ENCODE measurements at regions not wholly inside any gene's neighbourhood (a gene's known extent, or its start where the extent isn't known, plus 50 kb on each side); places are given as distances from the start of the nearest gene placed in this dataset.

DNA sequence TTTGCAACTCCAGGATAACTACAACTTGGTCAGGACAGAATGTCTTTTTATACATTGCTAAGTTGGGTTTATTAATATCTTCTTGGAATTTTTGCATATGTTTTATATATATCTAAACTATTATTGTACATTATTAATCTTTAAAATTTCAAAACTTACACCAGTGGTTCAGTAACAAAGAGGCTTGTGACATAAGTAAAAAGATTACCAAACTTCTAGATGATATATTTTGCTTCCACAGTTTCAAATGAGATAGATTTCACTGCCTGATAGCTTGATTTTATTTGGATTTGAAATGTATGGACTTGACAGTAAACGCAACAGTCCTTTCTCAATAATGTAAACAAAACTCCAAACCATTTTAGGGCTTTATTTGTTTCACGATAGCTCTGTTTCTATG lies 701.2 kb upstream of the IGFBP3 start:
- H3K4me2 ChIP-seq, result no peak overlapping the region
- no peak overlapping the region for H2AFZ ChIP-seq (ENCODE audit: low read depth)
- H3K9ac ChIP-seq, result no peak overlapping the region
- no peak overlapping the region for H3K4me3 ChIP-seq (IDR thresholded peaks at IDR 0.05; ENCODE audit: insufficient read depth, low read depth, low read length)
- H4K20me1 ChIP-seq (ENCODE audit: insufficient read depth), result no peaks in the 10 kb centered on the region
- H3K79me2 ChIP-seq (ENCODE audit: insufficient read depth, low read depth), result no peaks in the 10 kb centered on the region
- TF ChIP-seq, protein P1, sequence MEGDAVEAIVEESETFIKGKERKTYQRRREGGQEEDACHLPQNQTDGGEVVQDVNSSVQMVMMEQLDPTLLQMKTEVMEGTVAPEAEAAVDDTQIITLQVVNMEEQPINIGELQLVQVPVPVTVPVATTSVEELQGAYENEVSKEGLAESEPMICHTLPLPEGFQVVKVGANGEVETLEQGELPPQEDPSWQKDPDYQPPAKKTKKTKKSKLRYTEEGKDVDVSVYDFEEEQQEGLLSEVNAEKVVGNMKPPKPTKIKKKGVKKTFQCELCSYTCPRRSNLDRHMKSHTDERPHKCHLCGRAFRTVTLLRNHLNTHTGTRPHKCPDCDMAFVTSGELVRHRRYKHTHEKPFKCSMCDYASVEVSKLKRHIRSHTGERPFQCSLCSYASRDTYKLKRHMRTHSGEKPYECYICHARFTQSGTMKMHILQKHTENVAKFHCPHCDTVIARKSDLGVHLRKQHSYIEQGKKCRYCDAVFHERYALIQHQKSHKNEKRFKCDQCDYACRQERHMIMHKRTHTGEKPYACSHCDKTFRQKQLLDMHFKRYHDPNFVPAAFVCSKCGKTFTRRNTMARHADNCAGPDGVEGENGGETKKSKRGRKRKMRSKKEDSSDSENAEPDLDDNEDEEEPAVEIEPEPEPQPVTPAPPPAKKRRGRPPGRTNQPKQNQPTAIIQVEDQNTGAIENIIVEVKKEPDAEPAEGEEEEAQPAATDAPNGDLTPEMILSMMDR (conservative IDR thresholded peaks at IDR 0.05; ENCODE audit: low read depth, low read length), result no peak
- no peak overlapping the region for H3K27ac ChIP-seq
- H3K36me3 ChIP-seq (ENCODE audit: insufficient read depth), result no peaks in the 10 kb centered on the region
- no peaks in the 10 kb centered on the region for H3K27me3 ChIP-seq (ENCODE audit: insufficient read depth, low read depth)
- no peaks in the 10 kb centered on the region for H3K4me1 ChIP-seq (ENCODE audit: low read depth, poor library complexity, severe bottlenecking)

DNA sequence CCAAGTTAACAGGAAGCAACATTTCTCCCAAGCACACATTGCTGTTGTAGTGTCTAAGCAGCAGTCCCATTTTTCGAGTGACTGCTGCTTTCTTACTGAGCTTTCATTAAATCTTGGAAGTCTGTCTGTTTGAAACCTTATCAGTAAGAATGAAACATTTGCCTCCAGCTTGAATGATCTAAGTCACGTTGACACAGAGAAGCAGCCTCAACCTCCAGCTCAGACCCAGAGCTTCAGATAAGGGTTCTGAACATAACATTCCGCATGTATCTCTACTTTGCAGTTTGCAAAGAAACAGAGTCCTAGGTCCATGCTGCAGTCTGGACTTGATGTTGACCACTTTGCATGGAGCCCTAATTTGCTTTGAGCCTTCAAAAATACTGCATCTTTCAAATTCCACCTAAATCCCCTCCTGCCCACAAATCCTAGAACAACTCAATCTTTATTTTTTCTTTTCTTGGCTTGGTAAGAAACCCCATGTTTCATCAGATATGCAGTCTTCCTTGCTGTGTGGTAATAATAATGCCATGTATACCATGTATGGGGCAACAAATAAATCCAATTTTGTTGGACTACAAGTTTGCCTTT lies 698.7 kb upstream of the IGFBP3 start:
- no peaks in the 10 kb centered on the region for H3K27me3 ChIP-seq (ENCODE audit: insufficient read depth, low read depth)
- no peaks in the 10 kb centered on the region for H3K4me1 ChIP-seq (ENCODE audit: low read depth, poor library complexity, severe bottlenecking)
- TF ChIP-seq, protein P1 (conservative IDR thresholded peaks at IDR 0.05; ENCODE audit: low read depth, low read length), result no peak
- H3K79me2 ChIP-seq (ENCODE audit: insufficient read depth, low read depth), result no peaks in the 10 kb centered on the region
- no peaks in the 10 kb centered on the region for H3K36me3 ChIP-seq (ENCODE audit: insufficient read depth)
- H3K4me3 ChIP-seq (IDR thresholded peaks at IDR 0.05; ENCODE audit: insufficient read depth, low read depth, low read length), result no peak overlapping the region
- no peaks in the 10 kb centered on the region for H4K20me1 ChIP-seq (ENCODE audit: insufficient read depth)
- H3K4me2 ChIP-seq, result no peak overlapping the region
- H2AFZ ChIP-seq (ENCODE audit: low read depth), result no peak overlapping the region
- no peak overlapping the region for H3K9ac ChIP-seq
- H3K27ac ChIP-seq, result no peak overlapping the region

DNA sequence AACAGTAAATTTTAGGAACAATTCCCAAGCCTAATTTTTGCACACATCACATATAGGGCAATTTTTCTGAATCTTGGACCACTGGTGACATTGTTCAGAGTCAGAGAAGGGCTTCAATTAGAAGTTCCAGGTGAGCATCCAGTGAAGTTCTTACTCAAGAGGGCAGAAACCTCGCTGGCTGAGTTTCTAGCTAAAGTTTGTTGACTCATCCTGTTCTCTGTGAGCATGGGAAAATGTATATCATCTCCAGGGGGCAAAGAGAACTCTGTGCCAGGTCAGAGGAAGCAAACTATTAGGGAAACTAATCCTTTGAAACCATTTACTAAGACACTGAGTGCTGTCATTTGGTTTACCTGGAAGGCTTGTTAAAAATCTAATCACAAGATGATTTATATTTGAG lies 695.6 kb upstream of the IGFBP3 start:
- Histone ChIP-seq H3K27ac (no peak overlapping the region), H3K27me3 (ENCODE audit: insufficient read depth, low read depth) (no peaks in the 10 kb centered on the region), H3K36me3 (ENCODE audit: insufficient read depth) (no peaks in the 10 kb centered on the region), H4K20me1 (ENCODE audit: insufficient read depth) (no peaks in the 10 kb centered on the region), H3K4me1 (ENCODE audit: low read depth, poor library complexity, severe bottlenecking) (no peaks in the 10 kb centered on the region), H3K9ac (no peak overlapping the region), H2AFZ (ENCODE audit: low read depth) (no peak overlapping the region), H3K4me3 (IDR thresholded peaks at IDR 0.05; ENCODE audit: insufficient read depth, low read depth, low read length) (no peak overlapping the region), H3K4me2 (no peak overlapping the region), H3K79me2 (ENCODE audit: insufficient read depth, low read depth) (no peaks in the 10 kb centered on the region)
- TF ChIP-seq, protein P1 (conservative IDR thresholded peaks at IDR 0.05; ENCODE audit: low read depth, low read length), result no peak

DNA sequence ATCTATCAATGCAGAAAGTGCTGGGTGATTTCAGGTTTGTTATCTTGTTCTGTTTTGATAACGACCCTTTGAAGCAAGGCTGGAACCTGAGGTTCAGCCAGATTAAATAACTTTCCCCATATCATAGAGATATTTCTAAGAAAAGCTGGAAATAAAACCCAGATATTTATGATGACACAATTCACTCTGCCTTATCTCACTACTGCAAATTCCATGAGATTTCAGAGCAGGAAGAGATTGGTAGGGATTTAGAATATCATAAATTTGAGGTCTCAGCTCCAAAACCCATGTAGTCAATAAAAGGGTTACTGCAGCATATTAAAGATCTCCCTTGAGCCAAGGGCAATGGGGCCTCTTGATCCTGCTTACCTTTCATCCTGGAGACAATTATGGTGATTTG lies 692.5 kb upstream of the IGFBP3 start:
- H4K20me1 ChIP-seq (ENCODE audit: insufficient read depth), result no peaks in the 10 kb centered on the region
- no peak overlapping the region for H3K4me3 ChIP-seq (IDR thresholded peaks at IDR 0.05; ENCODE audit: insufficient read depth, low read depth, low read length)
- H3K79me2 ChIP-seq (ENCODE audit: insufficient read depth, low read depth), result no peaks in the 10 kb centered on the region
- H3K4me2 ChIP-seq, result no peak overlapping the region
- no peak overlapping the region for H3K27ac ChIP-seq
- no peaks in the 10 kb centered on the region for H3K36me3 ChIP-seq (ENCODE audit: insufficient read depth)
- no peak overlapping the region for H2AFZ ChIP-seq (ENCODE audit: low read depth)
- no peak overlapping the region for H3K9ac ChIP-seq
- H3K27me3 ChIP-seq (ENCODE audit: insufficient read depth, low read depth), result no peaks in the 10 kb centered on the region
- TF ChIP-seq, protein P1 (conservative IDR thresholded peaks at IDR 0.05; ENCODE audit: low read depth, low read length), result no peak
- no peaks in the 10 kb centered on the region for H3K4me1 ChIP-seq (ENCODE audit: low read depth, poor library complexity, severe bottlenecking)
